ENCODE measurements at regions not wholly inside any gene's neighbourhood (a gene's known extent, or its start where the extent isn't known, plus 50 kb on each side); places are given as distances from the start of the nearest gene placed in this dataset.
A peak's percentile ranks its signal among the peaks of the same experiment; 100 is the strongest.

- DNase-seq: no peak
- H3K27ac ChIP-seq: no peak overlapping the region
- WGBS, 4 donors: 39 to 45% (median 43%) methylated on average over 11 of the region's 11 CpGs
- H3K27me3 ChIP-seq: no peaks in the 10 kb centered on the region
- intact Hi-C loops (cut with DNase I): no loop called here
- H3K9me3 ChIP-seq (replicated peaks in 1 of 3): no peaks in the 10 kb centered on the region
- H3K36me3 ChIP-seq (replicated peaks in 1 of 2): no peaks in the 10 kb centered on the region
- no peak for TF ChIP-seq POLR2A (IDR thresholded peaks at IDR 0.05)
- TF ChIP-seq CTCF (IDR thresholded peaks at IDR 0.05): no peak
- no peak overlapping the region for H3K4me3 ChIP-seq
- no peaks in the 10 kb centered on the region for H3K4me1 ChIP-seq (replicated peaks in 1 of 2)
Measured at GRCh38 chr4:110963662-110964280, 340.9 kb upstream of the PITX2 start.

GRCh38 chr4:110967936-110968335 is 345.1 kb upstream of the PITX2 start:
- no peak for DNase-seq
- Histone ChIP-seq H3K27ac (no peak overlapping the region), H3K36me3 (replicated peaks in 1 of 2) (no peaks in the 10 kb centered on the region), H3K27me3 (no peaks in the 10 kb centered on the region), H3K4me1 (replicated peaks in 1 of 2) (no peaks in the 10 kb centered on the region), H3K9me3 (replicated peaks in 1 of 3) (no peaks in the 10 kb centered on the region), H3K4me3 (no peak overlapping the region)
- intact Hi-C loops (cut with DNase I): no loop called here
- TF ChIP-seq POLR2A (IDR thresholded peaks at IDR 0.05) (no peak), CTCF (IDR thresholded peaks at IDR 0.05) (no peak)
- WGBS, 4 donors: 70 to 83% (median 83%) methylated on average over 1 of the region's 1 CpG

- no peak overlapping the region for H3K4me3 ChIP-seq
- intact Hi-C loops (cut with DNase I): no loop called here
- no peaks in the 10 kb centered on the region for H3K27me3 ChIP-seq
- H3K9me3 ChIP-seq (replicated peaks in 1 of 3): no peaks in the 10 kb centered on the region
- TF ChIP-seq CTCF (IDR thresholded peaks at IDR 0.05) (peak in 1 of 6 experiments; percentile 5), POLR2A (IDR thresholded peaks at IDR 0.05) (no peak)
- no peaks in the 10 kb centered on the region for H3K4me1 ChIP-seq (replicated peaks in 1 of 2)
- no peaks in the 10 kb centered on the region for H3K36me3 ChIP-seq (replicated peaks in 1 of 2)
- H3K27ac ChIP-seq: no peak overlapping the region
- DNase-seq: peak in 4 of 7 donors; percentile 11 to 26 (median 17)
- 7 to 10% (median 8%) methylated on average over 3 of the region's 3 CpGs for WGBS, 4 donors
Measured at GRCh38 chr4:110970642-110971041, 347.8 kb upstream of the PITX2 start.

- intact Hi-C loops (cut with DNase I): no loop called here
- no peak for TF ChIP-seq CTCF (IDR thresholded peaks at IDR 0.05)
- no peak for TF ChIP-seq POLR2A (IDR thresholded peaks at IDR 0.05)
- Histone ChIP-seq H3K36me3 (replicated peaks in 1 of 2) (no peaks in the 10 kb centered on the region), H3K4me3 (no peak overlapping the region), H3K27me3 (no peaks in the 10 kb centered on the region), H3K4me1 (replicated peaks in 1 of 2) (no peaks in the 10 kb centered on the region), H3K9me3 (replicated peaks in 1 of 3) (no peaks in the 10 kb centered on the region), H3K27ac (no peak overlapping the region)
- DNase-seq: no peak
- WGBS, 4 donors: 79 to 86% (median 82%) methylated on average over 6 of the region's 6 CpGs
Measured at GRCh38 chr4:110975338-110975737, 352.5 kb upstream of the PITX2 start.
